HG03280 (cell line): ENCODE measurements at regions not wholly inside any gene's neighbourhood (a gene's known extent, or its start where the extent isn't known, plus 50 kb on each side); places are given as distances from the start of the nearest gene placed in this dataset.

Source experiments
- ATAC-seq: cut with Tn5 transposase; IDR thresholded peaks from one replicate; pipeline ENCODE4 v1.9.1; 2021; ENCODE audit warnings: mild to moderate bottlenecking, moderate library complexity; ENCODE audit not compliant: unreplicated experiment

- no peak for ATAC-seq
Observed at GRCh38 chr3:76576201-76576600, 463.7 kb upstream of the ROBO2 start.

DNA sequence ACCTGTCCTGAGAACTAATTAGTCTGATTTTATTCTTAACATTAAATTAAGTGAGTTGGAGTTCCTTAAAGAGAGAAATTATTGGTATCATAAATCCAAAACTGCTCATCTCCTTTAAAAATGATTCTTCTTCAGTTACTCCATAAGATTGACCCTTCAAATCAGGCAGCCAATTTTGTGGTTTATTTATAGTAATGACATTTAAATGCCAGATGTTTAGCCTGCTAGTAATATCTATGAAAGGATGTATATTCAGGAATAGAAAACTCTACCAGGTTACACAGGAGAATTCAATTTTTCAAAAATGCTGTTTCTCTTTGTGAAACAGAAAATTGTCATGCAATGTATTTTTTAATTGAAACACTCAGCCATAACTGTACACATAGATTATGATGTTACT, 457.8 kb upstream of the ROBO2 start:
- no peak for ATAC-seq

GRCh38 chr3:76582632-76583378, 457.1 kb upstream of the ROBO2 start:
- ATAC-seq = no peak

GRCh38 chr3:76585794-76586392, 454.0 kb upstream of the ROBO2 start:
- ATAC-seq = no peak

DNA sequence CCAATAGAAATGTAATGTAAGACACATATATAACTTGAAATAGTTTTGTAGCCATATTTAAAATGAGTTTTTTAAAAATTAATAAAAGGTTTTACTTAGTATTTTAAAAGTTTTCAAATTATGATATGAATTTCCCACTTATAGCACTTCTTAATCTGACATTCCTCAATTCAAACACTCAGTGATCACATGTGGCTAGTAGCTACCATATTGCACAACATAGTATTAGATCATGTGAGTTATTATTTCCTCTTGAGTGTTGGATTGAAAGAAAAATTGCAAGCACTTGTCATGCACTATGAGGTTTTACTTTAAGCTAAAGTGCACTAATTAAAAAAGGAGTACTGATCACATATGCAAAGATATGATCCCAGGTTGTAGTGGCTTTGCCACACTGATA, 453.4 kb upstream of the ROBO2 start:
- ATAC-seq = no peak

GRCh38 chr3:76610150-76610549, 429.7 kb upstream of the ROBO2 start:
- ATAC-seq = no peak

DNA sequence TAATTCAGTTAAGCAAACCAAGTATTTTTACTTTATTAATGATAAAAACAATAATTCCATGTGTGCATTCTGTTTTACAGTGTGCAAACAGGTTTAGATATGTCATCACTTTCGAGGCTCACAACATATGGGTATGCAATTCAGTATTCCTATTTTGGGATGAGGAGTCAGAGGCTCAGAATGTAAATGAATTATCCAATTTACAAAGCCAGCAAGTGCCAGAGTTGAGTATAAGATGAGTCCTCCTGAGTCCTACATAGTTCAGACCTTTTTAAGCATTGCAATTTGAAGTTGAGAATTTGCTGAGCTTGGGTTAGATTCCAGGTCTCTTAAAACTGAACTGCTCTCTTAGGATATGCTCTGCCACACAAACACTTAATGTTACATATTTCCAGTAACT, 424.2 kb upstream of the ROBO2 start:
- ATAC-seq = no peak

- ATAC-seq = no peak
Observed at GRCh38 chr3:76624164-76624563, 415.7 kb upstream of the ROBO2 start.

DNA sequence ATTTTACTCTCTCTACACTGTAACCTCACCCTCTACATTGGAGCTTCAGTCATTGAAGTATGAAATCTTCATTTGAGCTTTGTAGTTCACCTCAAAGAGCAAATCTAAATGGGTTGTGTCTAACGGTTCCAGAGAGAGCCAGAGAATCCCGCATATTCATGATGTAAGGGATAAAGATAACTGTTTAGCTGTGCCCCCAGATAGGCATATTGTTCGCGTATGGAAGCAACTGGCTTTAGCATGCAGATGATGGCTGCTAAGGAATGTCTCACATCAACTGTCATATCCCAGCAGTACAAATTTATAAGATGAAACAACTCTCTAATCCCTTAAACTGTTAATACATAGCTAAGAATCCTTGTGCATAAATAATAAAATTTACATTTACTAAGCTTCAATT, 412.7 kb upstream of the ROBO2 start:
- no peak for ATAC-seq

DNA sequence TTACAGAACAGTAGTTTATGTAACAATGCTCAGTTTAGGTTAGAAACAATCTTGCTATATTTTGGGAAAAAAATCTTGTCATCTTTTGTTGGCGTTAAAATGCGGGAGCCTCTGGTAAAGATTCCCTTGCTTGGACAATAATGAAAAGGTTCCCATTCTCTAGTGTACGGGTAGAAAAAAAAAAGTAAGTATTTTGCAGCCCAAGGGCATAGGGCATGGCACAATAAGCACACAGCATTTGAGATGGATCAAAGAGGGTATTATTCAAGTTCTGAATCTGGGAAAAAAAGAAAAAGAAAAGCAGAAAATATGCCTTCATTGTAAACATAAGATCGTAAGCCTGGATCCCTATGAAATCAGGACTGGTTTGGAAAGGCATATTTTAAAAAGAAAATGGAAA, 408.6 kb upstream of the ROBO2 start:
- no peak for ATAC-seq

- ATAC-seq = no peak
Observed at GRCh38 chr3:76638006-76638405, 401.9 kb upstream of the ROBO2 start.

DNA sequence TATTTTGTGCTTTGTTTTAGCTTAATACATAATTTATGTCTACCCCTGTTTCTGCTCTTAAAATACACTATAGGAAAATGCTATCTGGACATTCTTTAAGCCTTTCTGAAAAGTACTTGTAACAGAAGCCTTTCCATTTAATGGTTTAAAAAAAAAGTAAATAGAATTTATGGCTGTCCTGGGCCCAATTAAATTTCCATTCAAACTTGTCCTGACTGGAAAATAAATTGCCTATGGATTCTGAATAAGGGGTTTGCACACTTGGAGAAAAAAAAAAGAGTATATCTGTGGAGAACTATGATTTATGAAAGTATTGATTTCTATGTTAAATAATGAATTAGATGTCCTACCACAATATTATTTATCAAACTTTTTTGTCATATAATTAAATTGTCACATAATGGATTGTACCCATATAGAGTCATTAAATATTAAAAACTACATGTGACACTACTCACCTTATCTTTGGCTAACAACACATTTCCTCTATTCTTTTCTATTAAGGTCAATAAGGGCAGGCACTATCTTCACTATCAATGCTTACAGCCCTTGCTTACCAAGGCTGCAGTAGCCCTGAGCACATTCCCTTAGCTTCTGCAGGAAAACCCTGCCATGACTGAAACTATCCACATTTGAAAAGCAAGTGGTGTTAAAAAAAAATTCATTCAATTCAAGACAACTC, 396.1 kb upstream of the ROBO2 start:
- no peak for ATAC-seq

DNA sequence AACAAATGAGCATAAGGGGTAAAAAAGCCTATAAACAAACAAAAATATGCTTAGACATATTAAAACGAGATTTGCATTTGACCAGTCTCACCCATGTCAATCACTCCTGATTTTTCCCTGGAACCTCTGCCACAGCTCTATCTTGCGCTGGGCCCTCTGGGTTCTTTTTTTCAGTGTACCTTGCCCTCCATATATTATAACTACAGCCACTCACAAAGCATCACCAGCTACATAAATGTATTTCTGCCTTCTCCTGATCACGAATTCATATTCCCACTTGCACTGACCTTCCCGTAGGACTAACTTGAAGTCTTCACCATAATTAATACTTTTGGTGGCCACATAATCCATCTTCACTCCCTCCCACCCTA, 395.6 kb upstream of the ROBO2 start:
- ATAC-seq = no peak

DNA sequence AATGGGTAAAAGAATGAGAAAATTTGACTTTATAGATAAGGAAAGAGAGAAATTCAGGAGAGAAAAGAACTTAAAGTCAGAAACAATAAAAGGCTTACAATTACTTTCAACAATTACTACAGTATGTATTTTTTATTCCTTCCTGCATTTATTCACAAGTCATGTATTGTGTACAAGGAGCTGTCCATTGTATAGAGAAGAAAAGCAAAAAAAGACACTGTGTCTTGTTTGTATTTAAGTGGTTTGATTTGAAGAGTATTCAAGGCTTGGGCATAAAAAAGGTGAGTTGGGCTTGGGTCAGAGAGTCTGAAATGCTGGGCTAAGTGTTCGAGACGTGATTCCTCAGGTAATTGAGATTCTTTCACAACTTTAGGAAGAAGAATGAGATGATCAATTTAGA, 394.2 kb upstream of the ROBO2 start:
- no peak for ATAC-seq

DNA sequence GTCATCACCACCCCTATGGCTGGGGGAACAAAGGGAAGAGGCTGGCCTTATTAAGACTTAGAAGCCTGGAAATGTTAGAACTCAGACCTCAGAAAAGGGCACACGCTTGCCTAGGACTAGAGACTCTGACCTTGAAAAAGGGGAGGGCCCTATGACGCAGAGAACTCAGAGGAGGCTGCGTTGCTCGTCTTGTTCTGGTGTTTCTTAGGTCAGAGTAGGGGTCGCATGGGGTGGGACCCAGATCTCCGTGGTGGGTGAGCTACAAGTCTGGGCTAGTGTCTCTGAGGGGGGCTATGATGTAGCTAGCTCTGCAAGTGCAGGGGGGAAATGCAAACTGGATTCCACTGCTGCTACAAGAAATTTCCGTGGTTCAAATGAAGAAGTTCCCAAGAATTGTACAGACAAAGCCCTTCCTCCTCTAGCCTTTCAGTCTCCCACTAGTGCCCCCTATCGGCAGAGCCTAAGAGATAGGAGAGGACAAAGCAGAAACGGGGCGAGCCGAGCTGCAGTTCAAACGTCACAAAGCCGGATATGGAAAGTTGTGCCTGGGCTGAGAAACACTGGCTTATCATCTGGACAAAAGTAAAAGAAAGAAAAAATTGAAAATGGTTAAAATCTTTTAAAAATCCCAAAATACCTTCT, 392.9 kb upstream of the ROBO2 start:
- ATAC-seq = no peak

- no peak for ATAC-seq
Observed at GRCh38 chr3:76651784-76652183, 388.1 kb upstream of the ROBO2 start.

DNA sequence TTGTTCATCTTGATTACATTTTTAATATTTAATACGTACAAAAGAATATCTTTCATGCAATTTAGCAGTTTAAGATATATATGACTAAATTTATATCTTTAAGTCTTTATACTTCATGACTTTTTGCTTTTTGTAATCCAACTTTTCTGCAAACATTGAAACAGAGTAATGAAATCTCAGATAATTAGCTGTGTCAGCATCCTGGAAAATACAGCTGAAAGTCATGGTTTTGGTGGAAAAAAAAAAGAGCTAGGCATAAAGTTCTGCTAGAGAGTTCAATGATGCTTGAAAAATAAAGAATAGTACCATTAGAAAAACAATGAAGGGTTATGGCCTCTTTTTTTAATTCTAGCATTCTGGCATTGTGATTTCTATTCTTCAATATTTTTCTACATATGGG, 387.4 kb upstream of the ROBO2 start:
- no peak for ATAC-seq

GRCh38 chr3:76653640-76654251, 386.2 kb upstream of the ROBO2 start:
- no peak for ATAC-seq

DNA sequence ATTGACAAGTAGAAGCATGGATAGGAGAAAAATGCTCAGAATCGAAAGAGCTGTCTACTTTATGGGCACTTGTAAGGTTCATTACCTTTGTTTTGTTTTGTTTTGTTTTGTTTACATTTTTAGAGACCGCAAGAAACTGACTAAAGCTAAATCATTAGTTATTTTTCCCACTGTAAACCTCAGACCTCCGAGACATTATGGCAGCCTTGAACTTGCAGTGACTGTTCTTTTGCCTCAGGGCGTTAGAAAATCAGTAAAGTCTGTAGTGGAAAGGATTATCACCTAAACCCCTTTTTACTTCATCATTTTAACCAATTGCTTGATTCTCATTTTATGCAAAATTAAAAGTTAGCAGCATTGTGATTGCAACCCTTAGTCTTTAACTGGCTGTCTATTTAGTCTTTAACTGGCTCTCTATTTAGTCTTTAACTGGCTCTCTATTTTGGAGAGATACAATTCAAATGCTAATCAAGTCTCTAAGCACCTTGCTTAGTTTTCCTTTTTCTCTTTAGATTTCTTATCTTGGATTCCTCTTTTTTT, 383.3 kb upstream of the ROBO2 start:
- ATAC-seq = no peak

DNA sequence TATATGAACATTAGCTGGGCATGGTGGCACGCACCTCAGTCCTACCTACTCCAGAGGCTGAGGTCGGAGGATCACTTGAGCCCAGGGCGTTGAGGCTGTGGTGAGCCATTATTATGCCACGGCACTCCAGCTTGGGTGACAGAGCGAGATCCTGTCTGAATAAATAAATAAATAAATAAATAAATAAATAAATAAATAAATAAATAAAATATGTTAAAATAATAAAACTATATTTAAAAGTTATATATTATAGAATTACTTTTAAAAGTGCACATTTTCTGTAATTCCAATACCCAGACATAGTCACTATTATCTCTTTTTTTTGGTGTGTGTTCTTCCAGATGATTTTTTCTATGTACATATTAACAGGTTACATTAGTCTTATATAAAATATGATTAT, 382.0 kb upstream of the ROBO2 start:
- ATAC-seq = no peak

- ATAC-seq = no peak
Observed at GRCh38 chr3:76661527-76662250, 378.2 kb upstream of the ROBO2 start.
